HepG2 (cell line): ENCODE measurements at regions not wholly inside any gene's neighbourhood (a gene's known extent, or its start where the extent isn't known, plus 50 kb on each side); places are given as distances from the start of the nearest gene placed in this dataset.

Source experiments
- HNF4A ChIP-seq: sonication (generic); formaldehyde crosslinking; IDR thresholded peaks from 2 replicates; pipeline ENCODE4 v1.4.0; 2020; ENCODE audit warnings: missing genetic modification reagents
- HNF4G ChIP-seq, 2 experiments: sonication (generic) in 1 of 2; formaldehyde crosslinking in 1 of 2; IDR thresholded peaks; 2 replicates each; pipeline versions ENCODE4 v1.4.0 to v1.6.1; 2011 to 2020; ENCODE audit warnings: borderline replicate concordance in 2 of 2, low read depth in 2 of 2, mild to moderate bottlenecking in 2 of 2, low read length in 1 of 2, missing genetic modification reagents in 1 of 2, moderate library complexity in 1 of 2
- LCORL ChIP-seq, 2 experiments: fragments of 450-650 bp in 1 of 2; sonication (generic) in 1 of 2; formaldehyde crosslinking in 1 of 2; IDR thresholded peaks; 2 replicates each; pipeline versions ENCODE4 v1.5.0 to v1.6.1; 2017 to 2020; ENCODE audit warnings: antibody characterized with exemption in 1 of 2, missing genetic modification reagents in 1 of 2
- MAZ ChIP-seq, 2 experiments: sonication (generic) in 1 of 2; formaldehyde crosslinking in 1 of 2; IDR thresholded peaks; 2 replicates each; pipeline versions ENCODE4 v1.5.0 to v1.6.1; 2012 to 2020; ENCODE audit warnings: low read depth in 2 of 2, mild to moderate bottlenecking in 2 of 2, borderline replicate concordance in 1 of 2, improper control_type of control experiment in 1 of 2, low read length in 1 of 2, missing genetic modification reagents in 1 of 2, moderate library complexity in 1 of 2
- MED1 ChIP-seq: sonication (generic); formaldehyde crosslinking; IDR thresholded peaks from 2 replicates; pipeline ENCODE4 v1.4.0; 2020; ENCODE audit warnings: missing genetic modification reagents
- SOX6 ChIP-seq, 2 experiments: fragments of 450-650 bp in 1 of 2; sonication (generic) in 1 of 2; formaldehyde crosslinking in 1 of 2; IDR thresholded peaks; 2 replicates each; pipeline versions ENCODE4 v1.4.0 to v1.6.1; 2017 to 2020; ENCODE audit warnings: antibody characterized with exemption in 1 of 2, mild to moderate bottlenecking in 1 of 2, missing genetic modification reagents in 1 of 2
- ZNF317 ChIP-seq: sonication (generic); formaldehyde crosslinking; IDR thresholded peaks from 2 replicates; pipeline ENCODE4 v1.5.0; 2020; ENCODE audit warnings: mild to moderate bottlenecking, missing genetic modification reagents
- TF ChIP-seq, protein P1 (sequence below): sonication (generic); formaldehyde crosslinking; IDR thresholded peaks from 2 replicates; pipeline ENCODE4 v1.9.0; 2021; ENCODE audit warnings: mild to moderate bottlenecking, missing genetic modification reagents
- TF ChIP-seq, protein P2 (sequence below): sonication (generic); formaldehyde crosslinking; IDR thresholded peaks from 2 replicates; pipeline ENCODE4 v1.5.0; 2020; ENCODE audit warnings: mild to moderate bottlenecking, missing genetic modification reagents
- TF ChIP-seq, protein P3 (sequence below): IDR thresholded peaks from 2 replicates; pipeline ENCODE4 v1.6.1; 2016

DNA sequence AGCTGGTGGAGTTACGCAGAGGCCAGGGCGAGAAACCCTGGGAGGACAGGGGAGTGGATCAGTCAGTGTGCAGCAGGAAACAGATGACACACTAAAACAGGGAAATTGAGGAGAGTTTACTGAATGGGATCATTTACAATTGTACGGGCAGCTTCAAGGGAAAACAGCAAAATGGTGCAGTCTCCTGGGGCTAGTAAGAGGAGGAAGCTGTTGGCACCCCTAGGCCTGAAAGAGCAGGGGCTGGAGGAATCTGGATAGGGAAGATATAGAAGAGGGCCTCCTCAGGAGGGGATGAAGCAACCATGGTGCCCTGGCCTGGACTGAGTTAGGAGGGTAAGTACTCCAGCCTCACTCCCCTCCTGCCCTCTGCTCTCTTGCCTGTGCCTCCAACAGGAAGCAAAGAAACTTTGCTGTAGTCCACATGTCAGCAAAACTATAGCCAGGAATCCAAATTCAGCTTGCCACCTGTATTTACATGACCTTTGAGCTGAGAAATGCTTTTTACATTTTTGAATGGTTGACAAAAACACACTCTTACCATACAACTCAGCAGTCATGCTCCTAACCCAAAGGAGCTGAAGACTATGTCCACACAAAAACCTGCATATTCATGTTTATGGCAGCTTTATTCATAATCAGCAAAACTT is 52.3 kb upstream of the OPN4 start (continued):
- TF ChIP-seq ZNF317 (CRISPR knock-in tag) (no peak), MAZ (IDR thresholded peaks at IDR 0.05; ENCODE audit: borderline replicate concordance, low read depth, low read length) (no peak), MAZ (CRISPR knock-in tag; IDR thresholded peaks at IDR 0.05; ENCODE audit: low read depth) (no peak), MED1 (CRISPR knock-in tag) (peak; percentile 35; the same call in 1 of the 2 replicates), LCORL (IDR thresholded peaks at IDR 0.05) (peak; percentile 53; the same call in 1 of the 2 replicates), LCORL (CRISPR knock-in tag; IDR thresholded peaks at IDR 0.05) (peak; percentile 54; the same call in 1 of the 2 replicates), HNF4A (CRISPR knock-in tag) (peak; percentile 89), SOX6 (IDR thresholded peaks at IDR 0.05) (no peak), SOX6 (CRISPR knock-in tag; IDR thresholded peaks at IDR 0.05) (peak; percentile 39; the same call in 1 of the 2 replicates), HNF4G (IDR thresholded peaks at IDR 0.05; ENCODE audit: borderline replicate concordance, low read depth, low read length) (peak; percentile 59; the same call in 1 of the 2 replicates), HNF4G (CRISPR knock-in tag; IDR thresholded peaks at IDR 0.05; ENCODE audit: borderline replicate concordance, low read depth) (peak; percentile 20; the same call in 1 of the 2 replicates)
- TF ChIP-seq, protein P1, sequence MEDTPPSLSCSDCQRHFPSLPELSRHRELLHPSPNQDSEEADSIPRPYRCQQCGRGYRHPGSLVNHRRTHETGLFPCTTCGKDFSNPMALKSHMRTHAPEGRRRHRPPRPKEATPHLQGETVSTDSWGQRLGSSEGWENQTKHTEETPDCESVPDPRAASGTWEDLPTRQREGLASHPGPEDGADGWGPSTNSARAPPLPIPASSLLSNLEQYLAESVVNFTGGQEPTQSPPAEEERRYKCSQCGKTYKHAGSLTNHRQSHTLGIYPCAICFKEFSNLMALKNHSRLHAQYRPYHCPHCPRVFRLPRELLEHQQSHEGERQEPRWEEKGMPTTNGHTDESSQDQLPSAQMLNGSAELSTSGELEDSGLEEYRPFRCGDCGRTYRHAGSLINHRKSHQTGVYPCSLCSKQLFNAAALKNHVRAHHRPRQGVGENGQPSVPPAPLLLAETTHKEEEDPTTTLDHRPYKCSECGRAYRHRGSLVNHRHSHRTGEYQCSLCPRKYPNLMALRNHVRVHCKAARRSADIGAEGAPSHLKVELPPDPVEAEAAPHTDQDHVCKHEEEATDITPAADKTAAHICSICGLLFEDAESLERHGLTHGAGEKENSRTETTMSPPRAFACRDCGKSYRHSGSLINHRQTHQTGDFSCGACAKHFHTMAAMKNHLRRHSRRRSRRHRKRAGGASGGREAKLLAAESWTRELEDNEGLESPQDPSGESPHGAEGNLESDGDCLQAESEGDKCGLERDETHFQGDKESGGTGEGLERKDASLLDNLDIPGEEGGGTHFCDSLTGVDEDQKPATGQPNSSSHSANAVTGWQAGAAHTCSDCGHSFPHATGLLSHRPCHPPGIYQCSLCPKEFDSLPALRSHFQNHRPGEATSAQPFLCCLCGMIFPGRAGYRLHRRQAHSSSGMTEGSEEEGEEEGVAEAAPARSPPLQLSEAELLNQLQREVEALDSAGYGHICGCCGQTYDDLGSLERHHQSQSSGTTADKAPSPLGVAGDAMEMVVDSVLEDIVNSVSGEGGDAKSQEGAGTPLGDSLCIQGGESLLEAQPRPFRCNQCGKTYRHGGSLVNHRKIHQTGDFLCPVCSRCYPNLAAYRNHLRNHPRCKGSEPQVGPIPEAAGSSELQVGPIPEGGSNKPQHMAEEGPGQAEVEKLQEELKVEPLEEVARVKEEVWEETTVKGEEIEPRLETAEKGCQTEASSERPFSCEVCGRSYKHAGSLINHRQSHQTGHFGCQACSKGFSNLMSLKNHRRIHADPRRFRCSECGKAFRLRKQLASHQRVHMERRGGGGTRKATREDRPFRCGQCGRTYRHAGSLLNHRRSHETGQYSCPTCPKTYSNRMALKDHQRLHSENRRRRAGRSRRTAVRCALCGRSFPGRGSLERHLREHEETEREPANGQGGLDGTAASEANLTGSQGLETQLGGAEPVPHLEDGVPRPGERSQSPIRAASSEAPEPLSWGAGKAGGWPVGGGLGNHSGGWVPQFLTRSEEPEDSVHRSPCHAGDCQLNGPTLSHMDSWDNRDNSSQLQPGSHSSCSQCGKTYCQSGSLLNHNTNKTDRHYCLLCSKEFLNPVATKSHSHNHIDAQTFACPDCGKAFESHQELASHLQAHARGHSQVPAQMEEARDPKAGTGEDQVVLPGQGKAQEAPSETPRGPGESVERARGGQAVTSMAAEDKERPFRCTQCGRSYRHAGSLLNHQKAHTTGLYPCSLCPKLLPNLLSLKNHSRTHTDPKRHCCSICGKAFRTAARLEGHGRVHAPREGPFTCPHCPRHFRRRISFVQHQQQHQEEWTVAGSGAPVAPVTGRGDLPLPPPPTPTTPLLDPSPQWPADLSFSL (CRISPR knock-in tag), result peak; percentile 75; the same call in 1 of the 2 replicates
- TF ChIP-seq, protein P2, sequence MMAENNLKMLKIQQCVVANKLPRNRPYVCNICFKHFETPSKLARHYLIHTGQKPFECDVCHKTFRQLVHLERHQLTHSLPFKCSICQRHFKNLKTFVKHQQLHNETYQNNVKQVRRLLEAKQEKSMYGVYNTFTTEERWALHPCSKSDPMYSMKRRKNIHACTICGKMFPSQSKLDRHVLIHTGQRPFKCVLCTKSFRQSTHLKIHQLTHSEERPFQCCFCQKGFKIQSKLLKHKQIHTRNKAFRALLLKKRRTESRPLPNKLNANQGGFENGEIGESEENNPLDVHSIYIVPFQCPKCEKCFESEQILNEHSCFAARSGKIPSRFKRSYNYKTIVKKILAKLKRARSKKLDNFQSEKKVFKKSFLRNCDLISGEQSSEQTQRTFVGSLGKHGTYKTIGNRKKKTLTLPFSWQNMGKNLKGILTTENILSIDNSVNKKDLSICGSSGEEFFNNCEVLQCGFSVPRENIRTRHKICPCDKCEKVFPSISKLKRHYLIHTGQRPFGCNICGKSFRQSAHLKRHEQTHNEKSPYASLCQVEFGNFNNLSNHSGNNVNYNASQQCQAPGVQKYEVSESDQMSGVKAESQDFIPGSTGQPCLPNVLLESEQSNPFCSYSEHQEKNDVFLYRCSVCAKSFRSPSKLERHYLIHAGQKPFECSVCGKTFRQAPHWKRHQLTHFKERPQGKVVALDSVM (CRISPR knock-in tag), result peak; percentile 83
- TF ChIP-seq, protein P3, sequence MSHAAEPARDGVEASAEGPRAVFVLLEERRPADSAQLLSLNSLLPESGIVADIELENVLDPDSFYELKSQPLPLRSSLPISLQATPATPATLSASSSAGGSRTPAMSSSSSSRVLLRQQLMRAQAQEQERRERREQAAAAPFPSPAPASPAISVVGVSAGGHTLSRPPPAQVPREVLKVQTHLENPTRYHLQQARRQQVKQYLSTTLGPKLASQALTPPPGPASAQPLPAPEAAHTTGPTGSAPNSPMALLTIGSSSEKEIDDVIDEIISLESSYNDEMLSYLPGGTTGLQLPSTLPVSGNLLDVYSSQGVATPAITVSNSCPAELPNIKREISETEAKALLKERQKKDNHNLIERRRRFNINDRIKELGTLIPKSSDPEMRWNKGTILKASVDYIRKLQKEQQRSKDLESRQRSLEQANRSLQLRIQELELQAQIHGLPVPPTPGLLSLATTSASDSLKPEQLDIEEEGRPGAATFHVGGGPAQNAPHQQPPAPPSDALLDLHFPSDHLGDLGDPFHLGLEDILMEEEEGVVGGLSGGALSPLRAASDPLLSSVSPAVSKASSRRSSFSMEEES (CRISPR knock-in tag), result no peak
